Endodermal cell (in vitro differentiated cells): ENCODE measurements at regions not wholly inside any gene's neighbourhood (a gene's known extent, or its start where the extent isn't known, plus 50 kb on each side); places are given as distances from the start of the nearest gene placed in this dataset.
A peak's percentile ranks its signal among the peaks of the same experiment; 100 is the strongest.

Experiments
- DNase-seq: peaks from one replicate; pipeline ENCODE4 v3.0.0-alpha.2; 2017
- H3K27ac ChIP-seq: 2 replicates; pipeline ENCODE4 v1.5.1; 2013; ENCODE audit warnings: mild to moderate bottlenecking, low read depth, low read length, moderate library complexity
- H3K27me3 ChIP-seq: 2 replicates; pipeline ENCODE4 v1.6.1; 2013; ENCODE audit warnings: mild to moderate bottlenecking, low read length, moderate library complexity; ENCODE audit not compliant: insufficient read depth, control insufficient read depth, poor library complexity, severe bottlenecking
- H3K36me3 ChIP-seq: 2 replicates; pipeline ENCODE4 v1.7.0; 2013; ENCODE audit warnings: mild to moderate bottlenecking, low read length, moderate library complexity; ENCODE audit not compliant: control insufficient read depth, insufficient read depth
- H3K4me1 ChIP-seq: one replicate; pipeline ENCODE4 v1.7.0; 2013; ENCODE audit warnings: low read length; ENCODE audit not compliant: control insufficient read depth, insufficient read depth
- H3K4me3 ChIP-seq: 2 replicates; pipeline ENCODE4 v1.5.1; 2013; ENCODE audit warnings: mild to moderate bottlenecking, low read length, moderate library complexity
- H3K9ac ChIP-seq: 2 replicates; pipeline ENCODE4 v1.6.1; 2013; ENCODE audit warnings: mild to moderate bottlenecking, low read length, moderate library complexity; ENCODE audit not compliant: poor library complexity, severe bottlenecking; ENCODE audit errors: extremely low read depth
- H3K9me3 ChIP-seq: 2 replicates; pipeline ENCODE4 v1.6.1; 2013; ENCODE audit warnings: mild to moderate bottlenecking, low read length, moderate library complexity; ENCODE audit not compliant: control insufficient read depth
- H3K27ac Mint-ChIP-seq: 2 replicates; pipeline ENCODE4 v1.8.0; 2020; ENCODE audit warnings: mixed read lengths
- H3K27me3 Mint-ChIP-seq: 2 replicates; pipeline ENCODE4 v1.8.0; 2021; ENCODE audit warnings: mild to moderate bottlenecking, mixed read lengths; ENCODE audit not compliant: insufficient read depth
- H3K36me3 Mint-ChIP-seq: 2 replicates; pipeline ENCODE4 v1.8.0; 2020; ENCODE audit warnings: low read depth, mixed read lengths
- H3K4me1 Mint-ChIP-seq: 2 replicates; pipeline ENCODE4 v1.8.0; 2020; ENCODE audit warnings: mixed read lengths
- H3K4me3 Mint-ChIP-seq: 2 replicates; pipeline ENCODE4 v1.8.0; 2020; ENCODE audit warnings: mild to moderate bottlenecking, moderate library complexity, mixed read lengths
- H3K9me3 Mint-ChIP-seq: 2 replicates; pipeline ENCODE4 v1.8.0; 2020; ENCODE audit warnings: mild to moderate bottlenecking, mixed read lengths
- CTCF ChIP-seq: fragments of 200-600 bp; sonication (generic); conservative IDR thresholded peaks from 2 replicates; pipeline ENCODE4 v1.5.0; 2021; ENCODE audit warnings: antibody characterized with exemption, mild to moderate bottlenecking
- WGBS, 2 experiments: methylation state at CpG; one replicate each; pipeline versions ENCODE4 v1.1.5 to v1.1.7; 2013; ENCODE audit warnings: missing lambda C conversion rate in 2 of 2, mixed read lengths in 1 of 2; ENCODE audit not compliant: insufficient coverage in 1 of 2, insufficient read length in 1 of 2; 5-methylcytosine and 5-hydroxymethylcytosine counted together

DNA sequence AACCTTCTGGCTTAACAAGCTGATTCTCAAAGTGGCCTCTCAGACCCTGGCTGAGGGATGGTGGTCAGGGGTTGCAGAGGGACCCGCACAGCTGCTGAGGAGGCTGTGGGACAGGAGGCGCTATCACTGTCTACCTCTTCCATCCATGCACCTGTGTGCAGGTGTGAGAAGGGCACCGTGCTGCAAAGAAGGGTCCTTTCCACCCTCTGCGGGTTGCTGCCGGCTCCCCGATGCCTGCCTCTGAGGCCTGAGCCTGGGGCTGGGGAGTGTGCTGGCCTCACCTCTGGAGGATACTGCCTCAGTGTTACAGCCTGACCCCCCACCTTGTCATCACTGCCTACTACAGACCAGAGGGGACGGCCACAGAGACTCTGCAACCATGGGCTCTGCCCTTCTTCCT, 66.1 kb upstream of the B3GAT1 start:
- Histone ChIP-seq H3K4me1 (no peaks in the 10 kb centered on the region), H3K27me3 (peaks cover 23% of the 10 kb centered on the region), H3K36me3 (no peaks in the 10 kb centered on the region), H3K9me3 (no peaks in the 10 kb centered on the region), H3K9ac (no peak overlapping the region), H3K27ac (no peak overlapping the region), H3K4me3 (no peak overlapping the region)
- H3K36me3 Mint-ChIP-seq: no peaks in the 10 kb centered on the region
- TF ChIP-seq CTCF: no peak
- no peak overlapping the region for H3K27ac Mint-ChIP-seq
- H3K9me3 Mint-ChIP-seq: no peaks in the 10 kb centered on the region
- no peaks in the 10 kb centered on the region for H3K4me1 Mint-ChIP-seq
- DNase-seq: peak; percentile 35
- peaks cover 31% of the 10 kb centered on the region for H3K27me3 Mint-ChIP-seq
- no peak overlapping the region for H3K4me3 Mint-ChIP-seq
- 90 to 100% methylated on average over 1 to 7 of the region's 7 CpGs for WGBS, 2 experiments

DNA sequence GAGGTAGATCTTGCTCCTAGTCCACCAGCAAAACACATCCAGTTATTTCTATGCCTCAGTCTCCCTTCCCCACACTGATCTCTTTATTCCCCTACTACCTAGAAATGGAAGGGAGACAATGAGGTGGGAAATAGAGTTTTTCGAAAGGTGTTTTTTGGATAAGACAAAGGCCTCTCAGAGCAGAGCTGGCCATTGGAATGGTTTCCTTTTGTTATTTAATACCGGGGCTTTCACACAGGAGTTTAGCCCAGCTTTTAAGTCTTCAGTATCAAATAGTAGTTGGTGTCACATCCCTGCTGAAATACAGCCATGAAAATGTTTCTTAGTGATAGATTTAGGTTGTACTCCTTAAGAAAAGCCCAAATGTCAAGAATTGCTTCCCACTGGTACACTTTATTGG, 65.4 kb upstream of the B3GAT1 start:
- Mint-ChIP-seq H3K36me3 (no peaks in the 10 kb centered on the region), H3K27me3 (peaks cover 33% of the 10 kb centered on the region), H3K27ac (no peak overlapping the region), H3K4me3 (no peak overlapping the region), H3K9me3 (no peaks in the 10 kb centered on the region), H3K4me1 (no peaks in the 10 kb centered on the region)
- H3K27ac ChIP-seq: no peak overlapping the region
- H3K36me3 ChIP-seq: no peaks in the 10 kb centered on the region
- WGBS, 2 experiments: 45% methylated on average over 2 of the region's 2 CpGs; no CpG with 5 or more reads in 1 of the 2 experiments
- H3K27me3 ChIP-seq: peaks cover 23% of the 10 kb centered on the region
- no peak overlapping the region for H3K9ac ChIP-seq
- no peak for DNase-seq
- no peaks in the 10 kb centered on the region for H3K4me1 ChIP-seq
- no peak for TF ChIP-seq CTCF
- no peak overlapping the region for H3K4me3 ChIP-seq
- H3K9me3 ChIP-seq: no peaks in the 10 kb centered on the region

GRCh38 chr11:134476435-134477021, 64.5 kb upstream of the B3GAT1 start:
- no peaks in the 10 kb centered on the region for H3K9me3 Mint-ChIP-seq
- Histone ChIP-seq H3K4me3 (no peak overlapping the region), H3K36me3 (no peaks in the 10 kb centered on the region), H3K4me1 (no peaks in the 10 kb centered on the region), H3K27ac (no peak overlapping the region), H3K27me3 (peaks cover 23% of the 10 kb centered on the region), H3K9me3 (no peaks in the 10 kb centered on the region), H3K9ac (no peak overlapping the region)
- H3K27ac Mint-ChIP-seq: no peak overlapping the region
- DNase-seq: peak; percentile 91
- no peaks in the 10 kb centered on the region for H3K4me1 Mint-ChIP-seq
- H3K27me3 Mint-ChIP-seq: peaks cover 32% of the 10 kb centered on the region
- no peak for TF ChIP-seq CTCF
- 24 to 27% methylated on average over 11 of the region's 11 CpGs for WGBS, 2 experiments
- H3K4me3 Mint-ChIP-seq: no peak overlapping the region
- no peaks in the 10 kb centered on the region for H3K36me3 Mint-ChIP-seq
